Mammary epithelial cell (primary cell): ENCODE measurements at regions not wholly inside any gene's neighbourhood (a gene's known extent, or its start where the extent isn't known, plus 50 kb on each side); places are given as distances from the start of the nearest gene placed in this dataset.

Source experiments
- CTCF ChIP-seq, 2 donors: IDR thresholded peaks in 1 of 2; conservative IDR thresholded peaks in 1 of 2; 2 replicates each; pipeline ENCODE4 v1.5.1; 2011 to 2012; ENCODE audit warnings: inconsistent platforms in 2 of 2, low read length in 2 of 2, mild to moderate bottlenecking in 2 of 2, control low read depth in 1 of 2, low read depth in 1 of 2; ENCODE audit not compliant: insufficient read depth in 1 of 2; ENCODE audit errors: extremely low read depth in 1 of 2
- EZH2 ChIP-seq: IDR thresholded peaks from 2 replicates; pipeline ENCODE4 v1.6.1; 2012; ENCODE audit warnings: low read length, inconsistent platforms, borderline replicate concordance

- TF ChIP-seq CTCF (conservative IDR thresholded peaks at IDR 0.05 in 1 of 2, IDR thresholded peaks at IDR 0.05 in 1 of 2; ENCODE audit: extremely low read depth in 1 of 2, insufficient read depth in 1 of 2, low read depth in 1 of 2, low read length in 2 of 2) = no peak
- TF ChIP-seq EZH2 = no peak
These were observed 971.1 kb upstream of the ACVR2A start for GRCh38 chr2:146873646-146874259.
